Muscle of leg (tissue), 3 donors: ENCODE measurements at regions not wholly inside any gene's neighbourhood (a gene's known extent, or its start where the extent isn't known, plus 50 kb on each side); places are given as distances from the start of the nearest gene placed in this dataset.

Source experiments
- DNase-seq: peaks from one replicate; pipeline ENCODE4 v3.0.0; 2013
- H3K27ac ChIP-seq: one replicate; pipeline ENCODE4 v1.5.1; 2013; ENCODE audit warnings: mild to moderate bottlenecking, low read length, control low read depth
- H3K27me3 ChIP-seq: one replicate; pipeline ENCODE4 v1.6.1; 2013; ENCODE audit warnings: low read length; ENCODE audit not compliant: control insufficient read depth, insufficient read depth
- H3K36me3 ChIP-seq: one replicate; pipeline ENCODE4 v1.6.1; 2013; ENCODE audit warnings: low read length; ENCODE audit not compliant: control insufficient read depth, insufficient read depth
- H3K4me1 ChIP-seq: one replicate; pipeline ENCODE4 v1.6.1; 2013; ENCODE audit warnings: low read length; ENCODE audit not compliant: control insufficient read depth, insufficient read depth
- H3K4me3 ChIP-seq: one replicate; pipeline ENCODE4 v1.5.1; 2013; ENCODE audit warnings: low read length, control low read depth
- H3K9me3 ChIP-seq: replicated peaks from 2 replicates; pipeline ENCODE4 v1.6.1; 2013; ENCODE audit warnings: low read depth, low read length; ENCODE audit not compliant: control insufficient read depth
- WGBS: methylation state at CpG from one replicate; pipeline ENCODE4 v1.1.5; 2013; ENCODE audit warnings: missing lambda C conversion rate; ENCODE audit not compliant: insufficient coverage; 5-methylcytosine and 5-hydroxymethylcytosine counted together

GRCh38 chr3:87145553-87145952 is 81.6 kb upstream of the CHMP2B start:
- Histone ChIP-seq H3K9me3 (peaks cover 16% of the 10 kb centered on the region), H3K4me1 (no peaks in the 10 kb centered on the region), H3K36me3 (no peaks in the 10 kb centered on the region), H3K27me3 (no peaks in the 10 kb centered on the region), H3K27ac (no peak overlapping the region), H3K4me3 (no peak overlapping the region)
- DNase-seq = no peak
- WGBS = 55% methylated on average over 2 of the region's 6 CpGs

- DNase-seq = no peak
- Histone ChIP-seq H3K27me3 (no peaks in the 10 kb centered on the region), H3K4me1 (no peaks in the 10 kb centered on the region), H3K27ac (no peak overlapping the region), H3K9me3 (peaks cover 6% of the 10 kb centered on the region), H3K4me3 (no peak overlapping the region), H3K36me3 (no peaks in the 10 kb centered on the region)
- whole genome bisulfite sequencing = no CpG with 5 or more reads among the region's 2 CpGs
Observed at GRCh38 chr3:87136066-87136596, 91.0 kb upstream of the CHMP2B start.

GRCh38 chr3:87135412-87135811 is 91.7 kb upstream of the CHMP2B start:
- Histone ChIP-seq H3K9me3 (no peaks in the 10 kb centered on the region), H3K4me1 (no peaks in the 10 kb centered on the region), H3K36me3 (no peaks in the 10 kb centered on the region), H3K27ac (no peak overlapping the region), H3K27me3 (no peaks in the 10 kb centered on the region), H3K4me3 (no peak overlapping the region)
- 70% methylated on average over 2 of the region's 3 CpGs for WGBS
- no peak for DNase-seq

GRCh38 chr3:87132801-87133200 is 94.3 kb upstream of the CHMP2B start:
- WGBS = no CpG with 5 or more reads among the region's 2 CpGs
- Histone ChIP-seq H3K4me3 (no peak overlapping the region), H3K27me3 (no peaks in the 10 kb centered on the region), H3K9me3 (no peaks in the 10 kb centered on the region), H3K27ac (no peak overlapping the region), H3K4me1 (no peaks in the 10 kb centered on the region), H3K36me3 (no peaks in the 10 kb centered on the region)
- no peak for DNase-seq

- no peak overlapping the region for H3K27ac ChIP-seq
- H3K4me1 ChIP-seq = no peaks in the 10 kb centered on the region
- H3K4me3 ChIP-seq = no peak overlapping the region
- no peaks in the 10 kb centered on the region for H3K9me3 ChIP-seq
- DNase-seq = no peak
- no peaks in the 10 kb centered on the region for H3K36me3 ChIP-seq
- 100% methylated on average over 1 of the region's 2 CpGs for WGBS
- H3K27me3 ChIP-seq = no peaks in the 10 kb centered on the region
Observed at GRCh38 chr3:87128006-87128405, 99.1 kb upstream of the CHMP2B start.

- Histone ChIP-seq H3K27me3 (no peaks in the 10 kb centered on the region), H3K9me3 (no peaks in the 10 kb centered on the region), H3K4me1 (no peaks in the 10 kb centered on the region), H3K27ac (no peak overlapping the region), H3K4me3 (no peak overlapping the region), H3K36me3 (no peaks in the 10 kb centered on the region)
- no peak for DNase-seq
- WGBS = no CpG with 5 or more reads among the region's 6 CpGs
Observed at GRCh38 chr3:87127281-87127680, 99.8 kb upstream of the CHMP2B start.

DNA sequence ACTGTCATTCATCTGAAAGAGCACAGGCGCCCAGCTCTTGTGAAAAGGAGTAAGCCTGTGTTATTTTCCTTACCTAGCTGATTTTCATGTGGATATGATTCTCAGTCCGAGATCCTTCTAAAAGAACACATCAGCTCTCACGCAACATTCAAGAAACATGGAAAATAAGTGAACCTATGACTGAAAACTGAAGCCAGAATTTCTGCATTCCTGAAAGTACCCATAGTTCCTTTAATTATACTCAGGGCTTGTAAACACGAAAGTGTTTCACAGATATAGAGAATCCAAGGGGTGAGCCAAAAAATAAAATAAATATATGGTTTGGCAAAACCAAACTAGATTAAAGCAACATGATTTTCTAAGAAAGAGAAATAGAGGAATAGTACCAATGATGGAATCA is 100.8 kb upstream of the CHMP2B start:
- Histone ChIP-seq H3K9me3 (no peaks in the 10 kb centered on the region), H3K36me3 (no peaks in the 10 kb centered on the region), H3K4me3 (no peak overlapping the region), H3K27me3 (no peaks in the 10 kb centered on the region), H3K4me1 (no peaks in the 10 kb centered on the region), H3K27ac (no peak overlapping the region)
- WGBS = no CpG with 5 or more reads among the region's 4 CpGs
- DNase-seq = no peak

GRCh38 chr3:87125116-87125515 is 102.0 kb upstream of the CHMP2B start:
- H3K36me3 ChIP-seq = no peaks in the 10 kb centered on the region
- H3K9me3 ChIP-seq = no peaks in the 10 kb centered on the region
- H3K27ac ChIP-seq = no peak overlapping the region
- no peak overlapping the region for H3K4me3 ChIP-seq
- H3K4me1 ChIP-seq = no peaks in the 10 kb centered on the region
- DNase-seq = no peak
- WGBS = no CpG with 5 or more reads among the region's 5 CpGs
- no peaks in the 10 kb centered on the region for H3K27me3 ChIP-seq

DNA sequence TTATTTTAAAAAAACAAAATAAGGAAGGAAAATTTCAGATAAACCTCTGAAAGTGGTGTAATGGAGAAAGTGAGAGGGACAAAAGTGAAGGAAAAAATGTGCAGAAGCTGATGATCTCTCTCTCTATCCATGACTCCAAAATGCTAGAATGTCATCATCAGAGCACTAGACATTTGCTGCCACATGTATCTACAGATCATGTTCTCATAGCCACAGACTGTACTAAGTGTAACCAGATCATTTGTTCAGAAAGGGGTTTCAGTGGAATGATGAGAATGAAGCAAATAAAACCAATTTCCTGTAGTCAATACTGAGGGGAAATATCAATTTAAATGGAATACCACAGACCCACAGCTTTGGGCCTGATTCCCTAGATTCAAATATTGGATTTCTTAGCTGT is 104.3 kb upstream of the CHMP2B start:
- Histone ChIP-seq H3K4me3 (no peak overlapping the region), H3K27ac (no peak overlapping the region), H3K36me3 (no peaks in the 10 kb centered on the region), H3K4me1 (no peaks in the 10 kb centered on the region), H3K27me3 (no peaks in the 10 kb centered on the region), H3K9me3 (no peaks in the 10 kb centered on the region)
- DNase-seq = no peak

GRCh38 chr3:87121856-87122255 is 105.3 kb upstream of the CHMP2B start:
- H3K4me1 ChIP-seq = no peaks in the 10 kb centered on the region
- no peaks in the 10 kb centered on the region for H3K9me3 ChIP-seq
- no peaks in the 10 kb centered on the region for H3K36me3 ChIP-seq
- no CpG with 5 or more reads among the region's 2 CpGs for WGBS
- no peak overlapping the region for H3K4me3 ChIP-seq
- no peak for DNase-seq
- H3K27ac ChIP-seq = no peak overlapping the region
- no peaks in the 10 kb centered on the region for H3K27me3 ChIP-seq

- Histone ChIP-seq H3K36me3 (no peaks in the 10 kb centered on the region), H3K4me3 (no peak overlapping the region), H3K27me3 (no peaks in the 10 kb centered on the region), H3K9me3 (no peaks in the 10 kb centered on the region), H3K4me1 (no peaks in the 10 kb centered on the region), H3K27ac (no peak overlapping the region)
- WGBS = no CpG with 5 or more reads among the region's 2 CpGs
- peak; percentile 56 for DNase-seq
Observed at GRCh38 chr3:87120881-87121280, 106.2 kb upstream of the CHMP2B start.
